ENCODE measurements at regions not wholly inside any gene's neighbourhood (a gene's known extent, or its start where the extent isn't known, plus 50 kb on each side); places are given as distances from the start of the nearest gene placed in this dataset.

GRCh38 chr13:76632401-76633044, 253.7 kb downstream of the KCTD12 start:
- no peaks in the 10 kb centered on the region for H3K9me2 ChIP-seq
- no peak overlapping the region for H3K9ac ChIP-seq
- no peak for DNase-seq
- H2AFZ ChIP-seq (ENCODE audit: low read depth): no peak overlapping the region
- H3K4me1 ChIP-seq (ENCODE audit: control insufficient read depth in 1 of 2, insufficient read depth in 2 of 2, low read depth in 1 of 2, low read length in 1 of 2): peaks cover 0 to 4% of the 10 kb centered on the region in 2 experiments; a peak in 2 of 4 replicates
- CTCF ChIA-PET: no interaction called here
- WGBS (ENCODE audit: low lambda C conversion rate): 33% methylated on average over 3 of the region's 3 CpGs
- no peaks in the 10 kb centered on the region for H3F3A ChIP-seq (replicated peaks; ENCODE audit: insufficient read depth)
- H3K4me2 ChIP-seq: no peak overlapping the region
- no peaks in the 10 kb centered on the region for H3K27me3 ChIP-seq (ENCODE audit: insufficient read depth)
- no peaks in the 10 kb centered on the region for H3K36me3 ChIP-seq (replicated peaks in 1 of 2; ENCODE audit: control insufficient read depth in 1 of 2, insufficient read depth in 2 of 2, low read length in 1 of 2)
- H3K4me3 ChIP-seq (ENCODE audit: low read depth in 2 of 2, low read length in 1 of 2): no peak overlapping the region
- H4K20me1 ChIP-seq (ENCODE audit: insufficient read depth): no peaks in the 10 kb centered on the region
- POLR2A ChIA-PET: no interaction called here
- H3K9me3 ChIP-seq: no peaks in the 10 kb centered on the region
- TF ChIP-seq TAF1 (IDR thresholded peaks at IDR 0.05; ENCODE audit: borderline replicate concordance, low read depth, low read length) (no peak), EP300 (IDR thresholded peaks at IDR 0.05; ENCODE audit: borderline replicate concordance in 1 of 2, low read depth in 1 of 2, low read length in 1 of 2) (no peak), REST (IDR thresholded peaks at IDR 0.05; ENCODE audit: low read depth, low read length) (peak; percentile 87), TCF12 (IDR thresholded peaks at IDR 0.05) (no peak)
- H3K27ac ChIP-seq (ENCODE audit: low read depth in 2 of 2, low read length in 1 of 2): no peak overlapping the region
- H3K79me2 ChIP-seq (ENCODE audit: insufficient read depth): no peaks in the 10 kb centered on the region

GRCh38 chr13:76630629-76631230, 255.5 kb downstream of the KCTD12 start:
- H4K20me1 ChIP-seq (ENCODE audit: insufficient read depth): no peaks in the 10 kb centered on the region
- H3K4me1 ChIP-seq (ENCODE audit: control insufficient read depth in 1 of 2, insufficient read depth in 2 of 2, low read depth in 1 of 2, low read length in 1 of 2): no peaks in the 10 kb centered on the region
- no peaks in the 10 kb centered on the region for H3K9me3 ChIP-seq
- no peaks in the 10 kb centered on the region for H3F3A ChIP-seq (replicated peaks; ENCODE audit: insufficient read depth)
- WGBS (ENCODE audit: low lambda C conversion rate): 37% methylated on average over 5 of the region's 5 CpGs
- DNase-seq: no peak
- H3K4me3 ChIP-seq (ENCODE audit: low read depth in 2 of 2, low read length in 1 of 2): no peak overlapping the region
- no peak overlapping the region for H3K27ac ChIP-seq (ENCODE audit: low read depth in 2 of 2, low read length in 1 of 2)
- no peaks in the 10 kb centered on the region for H3K9me2 ChIP-seq
- TF ChIP-seq EP300 (IDR thresholded peaks at IDR 0.05; ENCODE audit: borderline replicate concordance in 1 of 2, low read depth in 1 of 2, low read length in 1 of 2) (no peak), MXI1 (IDR thresholded peaks at IDR 0.05; ENCODE audit: low read depth, low read length) (no peak), GABPA (IDR thresholded peaks at IDR 0.05; ENCODE audit: low read depth) (no peak), REST (IDR thresholded peaks at IDR 0.05; ENCODE audit: low read depth, low read length) (no peak)
- H2AFZ ChIP-seq (ENCODE audit: low read depth): no peak overlapping the region
- H3K9ac ChIP-seq: no peak overlapping the region
- H3K36me3 ChIP-seq (replicated peaks in 1 of 2; ENCODE audit: control insufficient read depth in 1 of 2, insufficient read depth in 2 of 2, low read length in 1 of 2): no peaks in the 10 kb centered on the region
- H3K4me2 ChIP-seq: no peak overlapping the region
- POLR2A ChIA-PET: no interaction called here
- no peaks in the 10 kb centered on the region for H3K79me2 ChIP-seq (ENCODE audit: insufficient read depth)
- CTCF ChIA-PET: interaction anchor here (1.1 kb wide), 1 partner anchor 37 kb away, joined by 3 read pairs; no protein-coding TSS in a partner anchor
- H3K27me3 ChIP-seq (ENCODE audit: insufficient read depth): no peaks in the 10 kb centered on the region
